ENCODE measurements at regions not wholly inside any gene's neighbourhood (a gene's known extent, or its start where the extent isn't known, plus 50 kb on each side); places are given as distances from the start of the nearest gene placed in this dataset.
"Not testable (repeated sequence)": the region's sequence is repeated elsewhere in the genome, so short reads cannot be mapped to it uniquely, and the experiment has no call there.

DNA sequence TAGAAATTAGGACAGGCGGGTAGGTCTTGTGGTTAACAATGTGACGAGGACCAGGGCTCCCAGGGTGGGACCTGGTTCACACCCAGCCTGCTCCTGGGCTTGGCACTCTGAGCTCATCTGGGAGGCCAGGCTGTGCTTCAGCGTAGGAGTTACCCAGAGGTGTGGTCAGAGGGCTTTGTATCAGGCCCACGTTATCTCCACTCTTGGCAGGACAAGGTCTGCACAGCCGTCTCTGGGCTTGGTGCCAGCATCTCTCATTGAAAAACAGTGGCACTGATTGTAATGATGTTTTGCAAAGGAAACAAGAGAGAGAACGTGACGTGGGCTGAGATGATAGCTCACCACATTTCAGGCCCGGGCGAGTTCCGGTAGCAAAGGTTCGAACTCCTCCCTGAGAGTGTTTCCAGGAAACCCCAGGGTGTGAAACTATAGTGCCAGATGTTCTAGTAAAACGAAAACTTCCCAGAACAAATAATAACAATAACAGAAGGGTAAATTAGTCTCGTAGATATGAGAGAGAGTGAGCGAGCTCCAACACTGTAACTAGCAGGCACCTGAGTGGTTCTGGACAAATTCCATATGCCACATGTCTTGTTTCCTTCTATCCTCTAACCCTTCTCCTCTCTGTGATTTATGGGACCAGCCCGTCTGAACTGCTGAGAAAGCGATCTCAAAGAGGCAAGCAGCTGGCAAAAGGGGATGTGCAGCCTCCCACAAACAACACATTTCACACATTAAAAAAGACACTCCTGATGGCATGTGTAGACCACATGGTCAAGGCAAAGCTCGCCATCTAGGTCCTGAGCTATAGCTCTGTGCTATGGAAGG lies 227.3 kb downstream of the KTN1 start:
- DNase-seq (ENCODE audit: low read depth), result no peak

DNA sequence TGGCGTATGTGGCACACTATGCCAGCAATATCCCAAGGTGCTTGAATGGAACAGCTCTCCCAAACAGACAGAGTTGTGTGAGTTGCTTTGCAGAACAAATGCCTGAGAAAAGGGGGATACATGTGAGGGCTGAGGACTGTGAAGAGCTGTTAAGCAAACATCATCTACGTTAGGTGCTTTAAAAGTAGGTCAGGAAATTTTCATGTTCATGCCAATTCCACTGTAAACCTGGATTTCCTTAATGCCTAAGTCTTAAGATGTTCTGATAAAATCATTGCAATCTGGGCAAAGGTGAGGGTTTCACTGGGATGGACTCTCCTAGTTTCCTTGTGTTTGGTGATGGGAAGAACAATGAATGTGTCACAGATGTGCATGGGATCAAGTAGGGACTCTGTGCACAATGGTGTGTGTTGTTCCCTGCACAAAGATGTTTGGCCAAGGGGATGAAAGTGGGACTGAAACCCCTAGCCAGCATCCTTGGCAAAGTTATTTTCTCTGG lies 227.9 kb downstream of the KTN1 start:
- no peak for DNase-seq (ENCODE audit: low read depth)

DNA sequence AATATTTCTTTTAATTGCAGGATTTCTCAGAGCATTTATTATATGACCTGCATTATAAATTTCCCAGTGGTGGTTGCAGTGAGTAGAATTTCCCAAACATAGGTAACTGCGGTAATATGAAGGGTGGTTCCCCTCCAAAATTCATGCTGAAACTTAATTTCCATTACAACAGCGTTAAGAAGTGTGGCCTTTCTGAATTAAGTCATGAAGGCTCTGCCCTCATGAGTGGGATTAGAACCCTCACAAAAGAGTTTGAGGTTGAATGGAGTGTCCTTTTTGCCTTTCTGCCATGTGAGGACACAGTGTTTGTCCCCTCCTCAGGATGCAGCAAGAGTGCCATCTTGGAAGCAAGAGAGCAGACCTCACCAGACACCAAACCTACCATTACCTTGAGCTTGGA lies 233.6 kb downstream of the KTN1 start:
- no peak for DNase-seq (ENCODE audit: low read depth)

DNA sequence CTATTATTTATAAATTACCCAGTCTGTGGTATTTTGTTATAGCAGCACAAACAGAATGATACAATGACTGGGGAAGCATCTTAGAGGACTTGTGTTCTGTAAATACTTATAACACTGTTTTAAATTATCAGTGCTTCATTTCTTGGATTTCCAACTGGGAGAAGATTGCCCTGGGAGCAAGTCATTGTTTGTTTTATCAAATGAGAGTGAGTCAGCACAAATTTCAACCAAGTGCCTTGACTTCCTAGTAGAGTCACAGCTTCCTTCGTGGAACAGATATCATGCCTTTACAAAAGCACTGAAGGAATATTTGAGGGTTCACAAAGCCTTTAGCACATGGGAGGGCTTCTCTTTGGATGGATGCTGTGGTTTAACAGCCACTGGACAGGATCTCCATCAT lies 234.1 kb downstream of the KTN1 start:
- no peak for DNase-seq (ENCODE audit: low read depth)

DNA sequence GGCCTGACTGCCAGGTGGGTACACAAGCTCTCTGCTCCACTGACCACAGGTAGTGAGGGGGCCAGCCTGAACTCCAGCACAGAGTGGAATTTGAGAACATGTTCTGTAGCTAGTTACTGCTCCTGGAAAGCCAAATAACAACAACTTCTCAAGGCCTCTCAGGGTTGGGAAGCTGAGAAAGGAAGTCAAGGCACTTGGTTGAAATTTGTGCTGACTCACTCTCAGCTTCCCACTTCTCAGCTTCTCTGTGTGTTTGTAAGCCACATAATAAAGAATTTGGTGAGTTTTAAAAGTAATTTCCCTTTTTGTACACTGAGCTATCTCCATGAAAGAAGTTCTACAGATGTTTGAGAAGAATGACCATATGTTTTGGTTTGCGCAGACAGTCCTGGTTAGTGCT lies 234.9 kb downstream of the KTN1 start:
- DNase-seq (ENCODE audit: low read depth), result no peak

DNA sequence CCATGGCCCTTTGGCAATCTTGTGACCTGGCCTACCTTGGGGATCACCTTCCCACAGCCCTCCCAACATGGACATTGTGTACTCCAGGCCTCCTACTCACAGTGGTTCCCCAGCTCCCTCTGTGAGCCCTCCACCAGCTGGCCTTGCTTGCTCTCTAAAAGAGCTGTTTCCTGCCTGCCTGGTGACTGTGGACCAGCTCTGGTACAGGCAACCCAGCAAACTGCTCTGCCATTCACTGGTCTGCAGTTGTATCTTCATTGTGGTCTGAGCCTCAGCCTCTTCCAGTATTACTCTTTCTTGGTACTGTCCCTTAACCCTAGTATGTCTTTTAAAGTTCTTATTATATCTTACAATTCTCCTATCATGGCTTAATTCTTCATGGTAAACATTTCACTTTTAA lies 236.2 kb downstream of the KTN1 start:
- no peak for DNase-seq (ENCODE audit: low read depth)

DNA sequence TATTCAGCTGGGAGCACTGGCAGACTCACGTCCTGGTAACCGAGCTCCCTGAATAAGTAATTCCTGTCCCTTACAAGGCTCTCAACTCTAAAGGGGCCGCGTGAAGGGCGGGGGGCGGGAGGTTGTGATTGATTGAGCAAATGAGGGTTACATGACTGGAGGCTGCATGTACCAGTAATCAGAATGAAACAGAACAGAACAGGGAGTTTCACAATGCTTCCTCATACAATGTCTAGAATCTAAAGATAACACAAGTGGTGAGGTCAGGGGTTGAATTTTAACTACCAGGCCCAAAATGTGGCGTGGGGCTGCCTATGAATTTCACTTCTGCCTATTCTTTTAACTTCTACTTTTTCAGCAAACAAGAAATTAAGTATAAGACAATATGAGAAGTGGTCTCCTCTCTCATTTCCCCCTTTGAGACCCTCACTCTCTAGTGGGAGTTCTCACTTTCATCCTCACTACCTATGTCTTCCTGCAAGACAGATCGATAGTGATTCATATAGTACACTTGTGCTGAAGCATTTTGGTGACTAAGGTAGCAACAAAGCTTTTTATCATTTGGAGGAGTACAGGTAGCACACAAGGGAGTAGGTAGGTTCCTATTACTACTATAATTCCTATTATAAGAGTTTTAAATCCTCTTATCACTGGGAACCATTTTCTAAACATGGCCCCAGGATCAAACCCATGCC lies 239.8 kb downstream of the KTN1 start:
- no peak for DNase-seq (ENCODE audit: low read depth)

DNA sequence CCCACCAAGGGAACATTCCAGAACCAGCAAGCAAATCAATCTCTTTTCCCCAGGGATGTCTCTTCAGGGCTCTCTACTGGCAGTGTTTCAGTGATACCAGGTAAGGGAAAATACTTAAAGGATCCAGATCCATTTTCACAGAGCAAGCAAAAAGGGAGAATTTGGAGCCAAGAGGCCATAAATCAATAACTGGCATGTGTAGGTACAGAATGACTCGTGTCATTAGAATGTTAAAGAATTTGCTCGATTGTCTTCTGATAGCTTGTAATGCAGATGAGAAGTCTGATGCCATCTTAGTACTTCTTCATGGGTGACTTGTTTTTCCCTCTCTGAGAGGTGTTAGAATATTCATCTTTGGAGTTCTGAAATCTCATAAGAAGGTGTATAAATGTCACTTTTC lies 242.9 kb downstream of the KTN1 start:
- no peak for DNase-seq (ENCODE audit: low read depth)

DNA sequence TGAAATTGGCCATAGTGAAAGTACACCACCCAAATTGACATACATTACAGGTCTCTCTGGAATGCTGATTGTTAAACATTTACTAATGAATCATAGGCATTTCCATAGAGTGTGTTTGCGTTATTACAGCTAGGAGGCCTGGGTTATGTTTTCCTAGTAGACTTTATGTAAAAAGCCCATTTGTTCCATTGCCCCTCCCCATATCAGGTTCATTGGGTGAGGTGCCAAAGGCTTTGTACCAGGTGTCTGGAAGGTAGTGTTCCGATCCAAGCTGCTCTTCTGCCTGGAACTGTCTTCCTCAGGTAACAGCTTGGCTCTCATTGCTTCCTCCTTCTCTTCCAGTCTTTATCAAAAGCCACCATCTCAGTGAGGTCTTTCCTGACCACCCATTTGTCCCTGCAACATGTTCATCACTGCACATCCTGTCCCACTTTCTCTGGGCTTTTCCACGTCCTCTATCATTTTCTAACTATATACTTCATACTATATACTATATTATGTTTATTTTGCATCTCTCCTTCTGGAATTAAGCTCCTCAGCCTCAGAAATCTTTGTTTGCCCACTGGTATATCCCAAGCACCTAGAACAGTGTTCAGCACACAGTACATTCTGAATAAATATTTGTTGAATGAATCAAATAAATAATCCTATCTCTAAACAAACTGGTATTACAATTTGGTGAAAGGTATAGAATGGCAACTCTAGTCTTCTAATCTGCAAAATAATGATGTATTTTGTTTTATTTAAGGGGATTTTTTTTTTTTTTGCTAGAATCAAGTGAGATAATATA lies 252.3 kb downstream of the KTN1 start:
- DNase-seq (ENCODE audit: low read depth), result peak; percentile 23

DNA sequence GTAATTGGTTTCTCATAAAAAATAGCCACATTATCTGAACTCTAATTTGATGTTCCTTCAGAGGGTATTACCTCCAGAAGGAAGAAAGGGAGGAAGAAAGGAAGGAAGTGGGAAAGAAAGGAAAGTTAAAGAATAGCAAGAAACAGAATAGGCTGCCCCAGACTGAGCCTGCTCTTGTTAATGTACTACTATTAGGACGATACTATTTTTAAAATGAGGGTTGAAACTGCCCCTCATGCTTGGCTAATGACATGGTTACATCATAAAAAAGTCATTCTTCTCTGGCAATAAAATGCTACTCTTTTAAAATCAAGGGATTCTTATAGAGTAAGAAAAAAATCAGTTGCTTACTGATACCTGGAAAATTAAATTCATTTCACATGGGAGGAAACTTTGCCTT lies 253.0 kb downstream of the KTN1 start:
- DNase-seq (ENCODE audit: low read depth), result no peak

DNA sequence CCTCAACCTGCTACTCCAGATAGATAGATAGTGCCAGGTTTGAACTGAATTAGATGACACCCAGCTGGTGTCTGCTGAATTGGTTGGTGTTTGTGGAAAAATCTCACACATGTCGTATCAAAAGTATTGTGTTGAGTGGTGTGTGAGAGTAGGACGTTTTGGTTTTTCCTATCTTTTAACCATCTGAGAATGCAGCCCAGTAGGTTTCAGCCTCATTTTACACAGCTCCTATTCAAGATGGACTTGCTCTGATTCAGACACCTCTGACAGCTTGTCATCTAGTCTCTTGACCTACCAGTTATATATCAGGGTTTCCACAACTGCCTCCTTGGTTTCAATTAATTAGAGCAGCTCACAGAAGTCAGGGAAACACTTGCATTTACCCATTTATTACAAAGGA lies 254.4 kb downstream of the KTN1 start:
- DNase-seq (ENCODE audit: low read depth), result no peak

DNA sequence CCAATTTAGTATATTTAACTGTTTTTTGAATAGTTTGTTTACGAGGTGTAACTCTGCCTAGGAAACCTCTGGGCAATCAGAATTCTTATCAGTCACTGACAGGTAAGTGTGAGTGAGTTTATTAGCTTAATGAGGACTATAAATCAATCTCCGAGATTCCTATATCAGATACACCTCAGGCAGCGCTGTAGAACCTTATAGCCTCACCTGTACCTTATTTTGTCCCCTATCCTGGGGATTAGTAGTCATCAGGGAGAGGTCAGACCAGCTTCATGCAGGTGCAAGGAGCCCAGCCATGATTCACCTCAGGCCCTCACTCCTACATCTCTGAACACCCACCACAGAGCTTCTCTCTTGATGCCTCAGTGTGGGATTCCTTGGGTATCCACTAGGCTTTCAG lies 256.0 kb downstream of the KTN1 start:
- no peak for DNase-seq (ENCODE audit: low read depth)

DNA sequence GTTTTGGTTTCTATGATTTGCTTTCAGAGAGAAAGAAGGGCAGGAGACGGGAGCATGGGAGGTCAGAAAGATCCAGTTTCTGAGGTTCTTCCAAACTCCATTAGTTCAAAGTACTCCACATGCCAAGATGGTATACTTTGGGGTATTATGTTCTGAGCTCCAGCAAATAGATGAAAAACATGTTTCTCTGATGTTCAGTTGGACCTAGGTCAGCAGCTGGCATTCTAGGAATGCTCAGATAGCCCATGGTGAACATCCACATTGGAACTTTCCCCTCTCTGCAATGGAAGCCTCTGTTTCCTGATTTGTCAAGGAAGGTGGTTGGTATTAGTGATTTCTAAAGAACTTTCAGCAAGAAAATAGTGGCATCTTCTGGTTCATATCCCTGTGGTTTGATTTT lies 257.5 kb downstream of the KTN1 start:
- no peak for DNase-seq (ENCODE audit: low read depth)

DNA sequence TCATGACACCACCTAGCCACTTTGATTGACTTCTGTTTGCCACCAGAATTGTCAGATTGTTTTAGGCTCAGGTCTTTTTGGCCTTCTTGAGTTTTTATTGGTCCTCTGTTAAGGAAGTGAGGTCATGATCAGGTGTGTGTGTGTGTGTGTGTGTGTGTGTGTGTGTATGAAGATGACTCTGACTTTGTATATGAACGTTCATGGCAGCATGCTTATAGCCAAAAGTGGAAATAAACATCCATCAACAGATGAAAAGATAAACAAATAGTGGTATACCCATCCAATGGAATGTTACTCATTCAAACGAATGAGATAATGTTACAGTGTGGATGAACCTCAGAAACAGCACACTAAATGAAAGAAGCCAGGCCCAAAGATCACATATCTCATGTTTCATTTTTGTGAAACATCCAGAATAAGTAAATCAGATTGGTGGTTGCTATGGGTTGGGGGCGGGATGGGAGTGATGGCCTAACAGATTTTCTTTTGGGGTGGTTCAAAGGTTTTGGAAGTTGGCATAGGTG lies 258.6 kb downstream of the KTN1 start:
- DNase-seq (ENCODE audit: low read depth), result no peak

DNA sequence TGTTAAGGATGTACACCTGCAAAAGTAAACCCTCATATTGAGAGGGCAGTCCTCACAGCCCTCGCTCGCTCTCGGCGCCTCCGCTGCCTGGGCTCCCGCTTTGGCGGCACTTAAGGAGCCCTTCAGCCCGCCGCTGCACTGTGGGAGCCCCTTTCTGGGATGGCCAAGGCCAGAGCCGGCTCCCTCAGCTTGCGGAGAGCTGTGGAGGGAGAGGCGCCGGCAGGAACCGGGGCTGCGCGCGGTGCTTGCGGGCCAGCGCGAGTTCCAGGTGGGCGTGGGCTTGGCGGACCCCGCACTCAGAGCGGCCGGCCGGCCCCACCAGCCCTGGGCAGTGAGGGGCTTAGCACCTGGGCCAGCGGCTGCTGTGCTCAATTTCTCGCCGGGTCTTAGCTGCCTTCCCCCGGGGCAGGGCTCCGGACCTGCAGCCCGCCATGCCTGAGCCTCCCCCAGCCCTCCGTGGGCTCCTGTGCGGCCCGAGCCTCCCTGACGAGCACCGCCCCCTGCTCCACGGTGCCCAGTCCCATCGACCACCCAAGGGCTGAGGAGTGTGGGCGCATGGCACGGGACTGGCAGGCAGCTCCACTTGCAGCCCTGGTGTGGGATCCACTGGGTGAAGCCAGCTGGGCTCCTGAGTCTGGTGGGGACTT lies 259.4 kb downstream of the KTN1 start:
- not testable (repeated sequence) for DNase-seq (ENCODE audit: low read depth)

DNA sequence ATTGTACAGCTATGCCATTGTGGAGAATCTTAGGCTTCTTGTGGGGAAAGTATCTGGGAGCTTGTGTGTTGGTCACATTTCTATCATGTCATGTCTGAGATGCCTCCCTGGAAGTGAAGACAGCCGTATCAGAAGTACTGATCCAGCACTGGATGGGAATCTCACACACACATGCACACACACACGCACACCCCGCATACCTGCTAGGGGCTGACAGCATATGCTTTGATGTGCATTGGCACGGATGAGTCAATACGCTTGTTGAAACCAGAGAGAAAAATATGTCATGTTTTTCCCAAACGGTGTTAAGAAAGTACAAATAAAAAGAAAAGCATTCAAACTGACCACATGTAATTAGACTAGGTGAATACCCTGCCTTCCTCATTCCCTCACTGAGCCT lies 260.8 kb downstream of the KTN1 start:
- DNase-seq (ENCODE audit: low read depth), result no peak

DNA sequence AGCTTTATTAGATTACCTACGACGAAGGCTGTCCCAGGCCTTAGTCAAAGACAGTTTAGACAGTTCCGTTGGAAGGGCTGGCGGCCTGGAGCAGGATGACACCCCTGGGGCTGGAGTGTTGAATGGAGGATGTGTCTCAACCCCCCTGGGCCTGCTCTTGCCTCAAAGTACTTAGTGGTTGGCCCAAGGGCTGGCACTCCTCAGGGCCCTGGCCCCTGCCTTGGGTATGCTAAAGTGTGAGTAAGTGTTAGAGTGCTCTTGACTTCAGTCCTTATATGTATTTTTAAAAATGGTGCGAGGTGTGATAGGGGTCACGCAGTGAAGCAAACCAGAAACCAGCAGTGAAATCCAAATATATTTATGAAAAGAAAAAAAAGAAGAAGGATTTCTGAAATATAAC lies 261.6 kb downstream of the KTN1 start:
- DNase-seq (ENCODE audit: low read depth), result no peak

DNA sequence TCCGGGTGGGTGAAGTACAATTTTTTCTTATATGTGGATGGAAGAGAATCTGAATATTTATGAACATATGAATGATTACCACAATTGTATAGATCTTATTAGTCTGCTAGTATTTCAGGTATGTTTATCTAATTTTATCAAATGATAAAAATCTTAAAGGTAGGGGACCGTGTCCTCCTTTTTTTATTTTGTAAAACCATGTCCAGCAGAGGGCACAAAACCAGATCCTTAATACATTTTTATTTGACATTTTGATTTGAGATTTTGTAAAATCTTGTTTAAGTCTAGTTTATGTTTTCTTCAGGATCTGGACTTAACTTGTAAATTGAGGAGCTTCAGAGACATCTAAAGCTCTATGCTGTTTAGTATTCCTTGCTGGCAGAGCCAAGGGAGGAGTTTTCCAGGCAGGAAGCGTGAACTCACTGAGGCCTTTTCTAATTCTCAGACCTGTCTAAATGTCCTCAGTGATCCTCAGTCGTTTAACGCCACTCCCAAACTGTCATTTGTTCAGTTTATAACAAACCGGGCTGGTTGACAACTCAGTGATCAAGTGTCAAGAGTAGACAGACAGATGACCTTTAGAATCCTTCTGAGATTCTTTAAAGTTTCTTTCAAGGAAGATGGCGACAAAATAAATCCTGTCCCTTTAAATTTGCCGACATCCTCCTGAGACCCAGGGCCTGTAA lies 263.9 kb downstream of the KTN1 start:
- peak; percentile 5 for DNase-seq (ENCODE audit: low read depth)

DNA sequence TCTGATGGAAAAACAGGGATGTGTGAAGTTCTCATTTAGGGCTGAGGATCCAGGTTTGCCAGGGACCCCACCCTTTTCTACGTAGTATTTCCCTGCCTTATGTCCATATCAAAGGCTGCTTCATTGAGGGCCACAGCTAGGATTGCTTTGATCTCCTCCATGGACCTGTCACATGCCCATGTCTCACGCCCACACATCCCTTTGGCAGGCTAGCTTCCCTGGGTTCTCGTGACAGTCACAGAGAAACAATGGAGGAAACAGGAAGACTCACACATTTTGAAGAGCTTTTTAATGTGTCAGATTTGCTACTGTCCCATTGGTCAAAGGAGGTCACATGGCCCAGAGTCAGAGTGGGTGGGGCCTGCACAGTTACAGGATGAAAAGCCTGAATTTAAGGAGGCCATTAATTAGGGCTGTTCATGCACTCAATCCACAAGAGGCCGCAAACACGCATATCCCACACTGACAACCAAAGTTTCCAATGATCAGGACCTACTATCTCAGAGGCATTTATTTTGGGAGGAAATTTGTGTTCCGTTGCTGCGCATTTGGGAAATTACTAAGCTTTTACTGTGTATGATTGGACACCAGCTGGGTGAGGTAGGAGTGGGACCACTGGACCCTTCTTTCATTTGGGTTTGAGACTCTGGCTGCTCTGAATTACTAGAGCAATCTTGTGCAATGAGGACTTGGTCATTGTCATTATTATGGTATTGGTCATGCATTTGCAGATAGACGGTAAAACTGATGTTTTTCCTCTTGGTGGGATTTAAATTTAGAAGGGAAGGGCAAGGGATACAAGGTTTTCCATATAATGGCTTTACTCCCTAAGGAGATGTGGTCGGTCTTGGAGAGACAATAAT lies 266.2 kb downstream of the KTN1 start:
- DNase-seq (ENCODE audit: low read depth), result peak; percentile 9

DNA sequence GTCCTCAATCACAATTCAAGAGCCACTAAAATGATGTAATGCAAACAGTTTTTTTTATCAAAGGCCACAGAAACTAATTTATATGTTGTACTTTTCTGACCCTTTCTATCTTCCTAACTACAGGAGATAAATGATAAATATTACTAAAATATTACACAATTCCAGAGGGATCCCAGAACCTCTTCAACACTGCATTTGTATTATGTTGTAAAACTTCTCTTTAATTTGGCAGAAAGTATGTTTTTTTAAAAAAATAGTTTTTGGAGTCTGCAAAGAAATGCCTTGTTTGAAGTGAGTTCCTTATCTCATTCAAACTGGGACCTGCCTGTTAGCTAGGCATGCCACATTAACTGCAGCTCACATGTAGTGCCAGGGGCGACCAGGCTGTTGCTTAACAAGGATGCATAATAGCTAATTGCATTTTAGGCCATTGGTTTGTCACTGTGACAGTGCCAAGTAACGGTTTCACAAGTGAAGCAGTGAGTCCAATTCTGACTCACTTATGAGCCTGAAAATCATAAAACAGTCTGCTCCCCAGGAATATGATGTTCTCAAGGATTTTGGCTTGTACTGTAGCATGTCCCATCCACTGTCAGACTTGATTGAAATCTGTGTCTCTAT lies 266.9 kb downstream of the KTN1 start:
- peak; percentile 22 for DNase-seq (ENCODE audit: low read depth)

Measured in ELR (cell line).